Choroid plexus epithelial cell (primary cell): ENCODE measurements at regions not wholly inside any gene's neighbourhood (a gene's known extent, or its start where the extent isn't known, plus 50 kb on each side); places are given as distances from the start of the nearest gene placed in this dataset.

Experiments used
- DNase-seq: peaks from one replicate; pipeline ENCODE4 v3.0.0-alpha.2; 2010; ENCODE audit warnings: low read depth
- H3K4me3 ChIP-seq: 2 replicates; pipeline ENCODE4 v1.5.1; 2011; ENCODE audit warnings: low read depth, mild to moderate bottlenecking, control low read depth, low read length, moderate library complexity
- TF ChIP-seq, protein P1 (sequence below): conservative IDR thresholded peaks from 2 replicates; pipeline ENCODE4 v1.5.1; 2011; ENCODE audit warnings: low read depth, mild to moderate bottlenecking, control low read depth, inconsistent platforms, low read length, moderate library complexity

DNA sequence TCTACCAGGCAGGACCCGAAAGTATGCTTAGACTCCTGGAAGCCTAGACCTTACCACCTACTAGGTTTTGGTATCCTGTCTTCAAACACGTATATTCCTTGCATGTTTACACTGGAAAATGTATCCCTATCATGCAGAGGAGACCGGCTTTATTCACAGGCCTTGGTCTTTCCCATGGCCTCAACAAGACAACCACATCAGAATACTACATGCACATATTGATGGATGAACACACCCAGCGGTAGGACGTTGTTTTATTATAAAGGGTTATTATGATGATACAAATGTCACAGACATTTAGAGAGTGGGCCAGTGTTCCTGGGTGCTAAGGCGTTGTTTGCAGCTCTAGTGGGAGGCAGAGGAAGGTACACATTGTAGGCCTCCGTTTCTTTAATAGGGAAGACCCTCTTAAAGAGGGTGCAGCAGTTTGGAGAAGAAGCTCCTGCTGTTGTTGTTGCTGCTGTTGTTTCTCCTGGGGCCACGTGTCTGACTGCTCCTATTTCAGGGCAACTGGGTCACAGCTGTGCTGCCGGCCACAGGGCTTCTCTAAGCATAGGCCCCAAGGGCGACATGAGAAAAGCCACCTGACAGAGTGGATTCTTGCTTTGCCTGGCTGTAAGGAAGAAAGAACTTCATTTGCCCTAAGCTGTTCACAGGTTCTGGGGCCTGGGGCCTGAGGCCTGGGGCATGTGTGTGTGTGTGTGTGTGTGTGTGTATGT, 98.3 kb upstream of the SASH1 start:
- no peak overlapping the region for H3K4me3 ChIP-seq
- TF ChIP-seq, protein P1, sequence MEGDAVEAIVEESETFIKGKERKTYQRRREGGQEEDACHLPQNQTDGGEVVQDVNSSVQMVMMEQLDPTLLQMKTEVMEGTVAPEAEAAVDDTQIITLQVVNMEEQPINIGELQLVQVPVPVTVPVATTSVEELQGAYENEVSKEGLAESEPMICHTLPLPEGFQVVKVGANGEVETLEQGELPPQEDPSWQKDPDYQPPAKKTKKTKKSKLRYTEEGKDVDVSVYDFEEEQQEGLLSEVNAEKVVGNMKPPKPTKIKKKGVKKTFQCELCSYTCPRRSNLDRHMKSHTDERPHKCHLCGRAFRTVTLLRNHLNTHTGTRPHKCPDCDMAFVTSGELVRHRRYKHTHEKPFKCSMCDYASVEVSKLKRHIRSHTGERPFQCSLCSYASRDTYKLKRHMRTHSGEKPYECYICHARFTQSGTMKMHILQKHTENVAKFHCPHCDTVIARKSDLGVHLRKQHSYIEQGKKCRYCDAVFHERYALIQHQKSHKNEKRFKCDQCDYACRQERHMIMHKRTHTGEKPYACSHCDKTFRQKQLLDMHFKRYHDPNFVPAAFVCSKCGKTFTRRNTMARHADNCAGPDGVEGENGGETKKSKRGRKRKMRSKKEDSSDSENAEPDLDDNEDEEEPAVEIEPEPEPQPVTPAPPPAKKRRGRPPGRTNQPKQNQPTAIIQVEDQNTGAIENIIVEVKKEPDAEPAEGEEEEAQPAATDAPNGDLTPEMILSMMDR, result no peak
- no peak for DNase-seq

GRCh38 chr6:148247386-148248063, 95.1 kb upstream of the SASH1 start:
- TF ChIP-seq, protein P1, result no peak
- no peak for DNase-seq
- no peak overlapping the region for H3K4me3 ChIP-seq

GRCh38 chr6:148249160-148249559, 93.5 kb upstream of the SASH1 start:
- H3K4me3 ChIP-seq, result no peak overlapping the region
- TF ChIP-seq, protein P1, result no peak
- DNase-seq, result no peak

DNA sequence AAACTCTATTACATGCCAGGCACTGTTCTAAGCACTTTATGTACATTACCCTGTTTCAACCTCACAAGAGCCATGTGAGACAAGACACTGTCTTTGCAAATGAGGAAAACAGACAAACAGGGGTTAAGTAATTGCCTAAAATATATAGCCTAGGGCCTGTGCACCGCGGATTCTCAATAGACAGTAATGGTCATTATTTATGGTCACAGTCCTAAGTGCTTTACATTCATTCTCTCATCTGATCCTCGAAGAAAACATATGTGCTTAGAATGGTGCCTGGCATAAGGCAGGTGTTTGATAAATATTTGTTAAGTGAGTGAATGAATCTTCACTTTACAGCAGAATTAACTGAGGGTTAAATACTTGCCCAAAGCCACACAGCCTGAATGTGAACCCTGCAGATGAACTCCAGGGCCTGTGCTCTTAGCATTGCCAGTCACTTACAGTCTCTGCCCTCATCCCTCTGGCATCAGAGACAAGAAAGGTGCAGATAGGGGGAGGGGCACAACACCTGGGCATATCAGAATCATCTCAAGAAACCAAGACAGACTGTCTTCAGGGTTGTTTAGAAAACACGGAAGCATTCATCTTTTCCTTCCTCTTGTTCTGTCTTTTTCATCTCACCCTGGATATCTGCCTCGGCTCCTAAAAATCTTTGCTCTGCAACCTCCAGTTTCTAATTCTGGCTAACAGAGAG, 92.8 kb upstream of the SASH1 start:
- TF ChIP-seq, protein P1, result no peak

GRCh38 chr6:148250975-148251685, 91.5 kb upstream of the SASH1 start:
- TF ChIP-seq, protein P1, result peak; percentile 63
- DNase-seq, result peak; percentile 86
- no peak overlapping the region for H3K4me3 ChIP-seq

More for the DNA sequence above, 92.8 kb upstream of the SASH1 start:
- H3K4me3 ChIP-seq, result no peak overlapping the region
- DNase-seq, result no peak

GRCh38 chr6:148251891-148252290, 90.7 kb upstream of the SASH1 start:
- DNase-seq, result no peak
- TF ChIP-seq, protein P1, result no peak
- no peak overlapping the region for H3K4me3 ChIP-seq
